Epidermal melanocyte (primary cell): ENCODE measurements at regions not wholly inside any gene's neighbourhood (a gene's known extent, or its start where the extent isn't known, plus 50 kb on each side); places are given as distances from the start of the nearest gene placed in this dataset.

Source experiments
- DNase-seq: peaks from one replicate; pipeline ENCODE4 v3.0.0; 2011; ENCODE audit warnings: low spot score; ENCODE audit not compliant: insufficient read length

GRCh38 chr16:86037999-86038925 lies 139.3 kb downstream of the IRF8 start:
- no peak for DNase-seq

GRCh38 chr16:86038926-86039310 lies 140.0 kb downstream of the IRF8 start:
- no peak for DNase-seq

- DNase-seq: no peak
Measured at GRCh38 chr16:86039606-86040005, 140.6 kb downstream of the IRF8 start.

GRCh38 chr16:86040496-86040895 lies 141.5 kb downstream of the IRF8 start:
- no peak for DNase-seq

- no peak for DNase-seq
Measured at GRCh38 chr16:86041215-86041614, 142.3 kb downstream of the IRF8 start.

GRCh38 chr16:86041807-86042206 lies 142.8 kb downstream of the IRF8 start:
- DNase-seq: no peak

- no peak for DNase-seq
Measured at GRCh38 chr16:86042393-86042792, 143.4 kb downstream of the IRF8 start.

GRCh38 chr16:86042996-86043725 lies 144.2 kb downstream of the IRF8 start:
- DNase-seq: no peak

GRCh38 chr16:86044241-86044671 lies 145.3 kb downstream of the IRF8 start:
- no peak for DNase-seq

- DNase-seq: no peak
Measured at GRCh38 chr16:86044881-86045590, 146.1 kb downstream of the IRF8 start.

- no peak for DNase-seq
Measured at GRCh38 chr16:86045591-86045971, 146.6 kb downstream of the IRF8 start.

- no peak for DNase-seq
Measured at GRCh38 chr16:86046026-86046425, 147.1 kb downstream of the IRF8 start.

GRCh38 chr16:86046667-86047270 lies 147.8 kb downstream of the IRF8 start:
- DNase-seq: no peak

- no peak for DNase-seq
Measured at GRCh38 chr16:86048221-86048620, 149.3 kb downstream of the IRF8 start.

- no peak for DNase-seq
Measured at GRCh38 chr16:86048882-86049585, 150.1 kb downstream of the IRF8 start.

- DNase-seq: no peak
Measured at GRCh38 chr16:86049641-86050040, 150.7 kb downstream of the IRF8 start.

GRCh38 chr16:86050111-86050510 lies 151.1 kb downstream of the IRF8 start:
- no peak for DNase-seq

- DNase-seq: no peak
Measured at GRCh38 chr16:86050591-86051367, 151.8 kb downstream of the IRF8 start.

- no peak for DNase-seq
Measured at GRCh38 chr16:86051368-86052114, 152.6 kb downstream of the IRF8 start.
